MG63 (cell line): ENCODE measurements at regions not wholly inside any gene's neighbourhood (a gene's known extent, or its start where the extent isn't known, plus 50 kb on each side); places are given as distances from the start of the nearest gene placed in this dataset.

ENCODE experiments used
- DNase-seq: peaks from one replicate; pipeline ENCODE4 v3.0.0-alpha.2; 2020
- H3K27me3 ChIP-seq: fragments of 250-450 bp; sonication (Bioruptor Pico); 2 replicates; pipeline ENCODE4 v1.5.1; 2020; ENCODE audit warnings: mild to moderate bottlenecking, moderate library complexity
- H3K36me3 ChIP-seq: fragments of 250-450 bp; sonication (Bioruptor Pico); 2 replicates; pipeline ENCODE4 v1.5.1; 2020; ENCODE audit warnings: mild to moderate bottlenecking, moderate library complexity
- H3K4me3 ChIP-seq: fragments of 250-450 bp; sonication (Bioruptor Pico); 2 replicates; pipeline ENCODE4 v1.5.1; 2020; ENCODE audit warnings: mild to moderate bottlenecking, moderate library complexity
- H3K9me3 ChIP-seq: fragments of 250-450 bp; sonication (Bioruptor Pico); 2 replicates; pipeline ENCODE4 v1.5.1; 2020; ENCODE audit warnings: mild to moderate bottlenecking, moderate library complexity

DNA sequence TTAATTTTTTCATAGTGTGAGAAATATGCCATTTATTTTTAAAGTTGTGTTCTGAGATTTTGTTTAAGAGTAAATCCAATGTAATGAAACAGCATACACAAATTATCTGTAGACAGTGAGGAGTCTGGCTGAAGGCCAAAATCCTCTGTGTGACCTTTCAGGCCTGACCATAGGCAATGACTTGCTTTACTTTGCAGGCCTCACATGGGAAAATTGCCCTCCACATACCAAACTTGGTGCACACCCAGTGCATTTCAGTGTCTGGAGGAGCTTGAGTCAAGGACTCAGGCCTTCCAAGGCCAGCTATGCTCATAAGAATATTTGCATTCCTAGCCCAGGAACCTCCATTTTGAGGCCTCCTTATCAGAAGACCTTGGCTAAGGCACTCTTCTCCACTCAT lies 430.1 kb downstream of the GABRG1 start:
- Histone ChIP-seq H3K4me3 (no peak overlapping the region), H3K27me3 (no peaks in the 10 kb centered on the region), H3K9me3 (0 out of 2 replicates have a peak, but pooled peaks cover 2% of the 10 kb centered on the region), H3K36me3 (no peaks in the 10 kb centered on the region)
- DNase-seq, result peak; percentile 47

DNA sequence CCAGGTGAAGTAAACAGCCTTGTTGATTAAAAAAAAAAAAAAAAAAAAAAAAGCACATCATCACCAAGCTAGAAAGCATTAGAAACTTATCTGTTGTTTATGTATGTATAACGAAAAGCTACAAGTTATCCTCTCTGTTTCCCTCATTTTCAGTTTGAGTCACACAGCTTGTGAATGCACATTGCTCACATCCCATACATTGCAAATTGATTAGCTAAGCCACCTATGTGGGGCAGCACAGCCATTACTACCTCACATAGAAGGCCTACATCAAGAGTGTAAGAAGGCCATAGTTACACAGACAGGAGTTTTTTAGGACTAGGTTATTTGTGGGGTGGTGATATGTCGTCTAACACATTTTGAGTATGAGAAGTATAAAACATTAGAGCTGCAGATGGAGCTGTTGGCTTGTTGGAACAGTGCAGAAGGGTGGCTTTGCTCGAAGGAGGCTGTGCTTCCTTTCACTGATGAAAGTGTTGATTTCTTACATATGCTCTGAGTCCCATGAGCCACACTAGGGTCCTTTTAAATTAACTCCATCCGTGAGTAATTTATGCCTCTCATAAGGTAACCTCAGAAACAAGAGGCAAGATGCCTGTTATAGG lies 431.6 kb downstream of the GABRG1 start:
- H3K27me3 ChIP-seq, result no peaks in the 10 kb centered on the region

DNA sequence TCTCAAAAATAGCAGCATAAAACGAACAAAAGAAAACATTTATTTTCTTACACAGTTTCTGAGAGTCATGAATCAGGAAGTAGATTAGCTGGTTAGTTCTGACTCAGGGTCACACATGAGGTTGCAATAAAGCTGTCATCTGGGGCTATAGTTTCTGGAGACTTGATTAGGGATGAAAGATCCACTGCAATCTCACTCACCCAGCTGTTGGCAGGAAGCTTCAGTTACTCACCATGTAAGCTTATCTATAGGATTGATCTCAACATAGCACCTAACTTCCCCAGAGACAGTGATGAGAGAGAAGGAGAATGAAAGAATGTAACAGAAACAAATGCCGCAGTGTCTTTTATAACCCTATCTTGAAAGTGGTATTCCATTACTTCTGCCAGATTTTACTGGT lies 435.5 kb downstream of the GABRG1 start:
- H3K27me3 ChIP-seq, result no peaks in the 10 kb centered on the region
- no peak overlapping the region for H3K4me3 ChIP-seq
- no peaks in the 10 kb centered on the region for H3K36me3 ChIP-seq
- no peak for DNase-seq
- 0 out of 2 replicates have a peak, but pooled peaks cover 2% of the 10 kb centered on the region for H3K9me3 ChIP-seq

More for the DNA sequence above, 431.6 kb downstream of the GABRG1 start:
- Histone ChIP-seq H3K9me3 (0 out of 2 replicates have a peak, but pooled peaks cover 2% of the 10 kb centered on the region), H3K36me3 (no peaks in the 10 kb centered on the region), H3K4me3 (no peak overlapping the region)
- no peak for DNase-seq

DNA sequence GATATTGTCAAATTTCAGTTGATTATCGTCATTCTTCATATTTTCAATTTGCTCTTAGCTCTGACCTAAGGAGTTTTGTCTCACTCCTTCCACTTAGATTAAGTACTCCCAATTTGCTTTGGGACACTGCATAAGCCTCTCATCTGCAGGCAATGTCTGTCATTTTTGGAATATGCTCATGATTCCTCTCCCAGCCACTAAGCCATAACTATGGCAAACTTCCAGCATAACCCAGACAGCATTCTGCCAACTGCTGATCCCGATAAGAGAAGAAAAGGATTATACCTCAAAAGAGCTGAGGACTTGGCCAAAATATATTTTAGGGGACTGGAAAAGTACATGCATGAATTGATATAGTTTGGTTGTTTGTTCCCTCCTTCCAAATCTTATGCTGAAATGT lies 444.4 kb downstream of the GABRG1 start:
- H3K4me3 ChIP-seq, result no peak overlapping the region
- no peaks in the 10 kb centered on the region for H3K27me3 ChIP-seq
- DNase-seq, result no peak
- no peaks in the 10 kb centered on the region for H3K36me3 ChIP-seq
- H3K9me3 ChIP-seq, result peaks cover 2% of the 10 kb centered on the region; the same call in 1 of the 2 replicates

- no peak for DNase-seq
- Histone ChIP-seq H3K9me3 (no peaks in the 10 kb centered on the region), H3K27me3 (no peaks in the 10 kb centered on the region; the same call in 1 of the 2 replicates), H3K4me3 (no peak overlapping the region), H3K36me3 (no peaks in the 10 kb centered on the region)
These were observed 455.7 kb downstream of the GABRG1 start for GRCh38 chr4:45668128-45668527.

DNA sequence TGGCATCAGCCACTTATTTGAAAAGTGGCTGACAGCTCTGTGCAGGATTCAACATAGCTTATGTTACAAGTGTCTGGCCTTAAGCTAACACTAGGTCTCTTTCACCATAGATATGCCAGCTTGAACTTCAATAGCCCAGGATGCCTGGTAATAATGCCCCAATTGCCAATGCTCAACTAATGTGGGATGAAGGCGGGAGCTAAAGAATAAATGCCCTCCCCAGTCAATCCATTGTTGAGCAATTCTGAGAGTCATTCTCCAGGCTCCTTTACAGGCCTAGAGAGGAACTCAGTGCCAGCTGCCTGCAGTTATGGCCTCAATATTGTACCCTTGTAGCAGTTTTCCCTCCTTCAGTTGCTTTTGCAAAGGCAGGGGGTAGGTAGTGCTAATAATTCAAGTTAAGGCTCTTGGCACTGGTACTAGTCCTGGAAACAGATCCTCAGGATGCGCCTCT lies 460.2 kb downstream of the GABRG1 start:
- H3K9me3 ChIP-seq, result no peaks in the 10 kb centered on the region
- no peak overlapping the region for H3K4me3 ChIP-seq
- DNase-seq, result no peak

DNA sequence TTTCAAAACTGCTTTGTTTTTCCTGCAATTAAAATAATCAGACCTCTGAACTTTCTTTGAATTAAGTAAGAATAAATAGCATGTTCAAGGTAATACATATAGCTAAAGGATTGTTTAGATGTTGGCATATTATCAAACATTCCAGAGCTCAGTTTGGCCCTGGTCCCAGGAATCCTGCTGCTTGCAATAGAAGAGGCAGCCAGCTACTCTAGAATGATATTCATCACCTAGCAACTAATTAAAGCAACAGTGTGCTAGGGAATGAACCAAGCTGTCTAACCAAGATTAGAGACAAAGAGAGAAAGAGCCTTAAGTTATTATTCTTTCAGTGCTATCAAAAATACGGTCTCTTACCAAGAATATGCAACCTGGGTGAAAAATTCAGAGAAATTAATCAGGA lies 460.9 kb downstream of the GABRG1 start:
- peak; percentile 71 for DNase-seq
- H3K27me3 ChIP-seq, result no peaks in the 10 kb centered on the region; the same call in 1 of the 2 replicates
- H3K9me3 ChIP-seq, result no peaks in the 10 kb centered on the region

More for the DNA sequence above, 460.2 kb downstream of the GABRG1 start:
- H3K36me3 ChIP-seq, result no peaks in the 10 kb centered on the region
- no peaks in the 10 kb centered on the region; the same call in 1 of the 2 replicates for H3K27me3 ChIP-seq

GRCh38 chr4:45661893-45662292 lies 462.0 kb downstream of the GABRG1 start:
- Histone ChIP-seq H3K9me3 (no peaks in the 10 kb centered on the region), H3K4me3 (no peak overlapping the region), H3K27me3 (no peaks in the 10 kb centered on the region; the same call in 1 of the 2 replicates), H3K36me3 (no peaks in the 10 kb centered on the region)
- no peak for DNase-seq

More for the DNA sequence above, 460.9 kb downstream of the GABRG1 start:
- no peak overlapping the region for H3K4me3 ChIP-seq
- H3K36me3 ChIP-seq, result no peaks in the 10 kb centered on the region

GRCh38 chr4:45650545-45650944 lies 473.3 kb downstream of the GABRG1 start:
- H3K27me3 ChIP-seq, result no peaks in the 10 kb centered on the region
- no peak for DNase-seq
- H3K4me3 ChIP-seq, result no peak overlapping the region
- no peaks in the 10 kb centered on the region for H3K9me3 ChIP-seq
- H3K36me3 ChIP-seq, result no peaks in the 10 kb centered on the region

GRCh38 chr4:45648846-45649245 lies 475.0 kb downstream of the GABRG1 start:
- no peaks in the 10 kb centered on the region for H3K36me3 ChIP-seq
- no peak overlapping the region for H3K4me3 ChIP-seq

GRCh38 chr4:45647823-45648222 lies 476.0 kb downstream of the GABRG1 start:
- Histone ChIP-seq H3K4me3 (no peak overlapping the region), H3K9me3 (no peaks in the 10 kb centered on the region), H3K36me3 (no peaks in the 10 kb centered on the region), H3K27me3 (no peaks in the 10 kb centered on the region)
- DNase-seq, result no peak

More at GRCh38 chr4:45648846-45649245, 475.0 kb downstream of the GABRG1 start:
- Histone ChIP-seq H3K9me3 (no peaks in the 10 kb centered on the region), H3K27me3 (no peaks in the 10 kb centered on the region)
- DNase-seq, result no peak

DNA sequence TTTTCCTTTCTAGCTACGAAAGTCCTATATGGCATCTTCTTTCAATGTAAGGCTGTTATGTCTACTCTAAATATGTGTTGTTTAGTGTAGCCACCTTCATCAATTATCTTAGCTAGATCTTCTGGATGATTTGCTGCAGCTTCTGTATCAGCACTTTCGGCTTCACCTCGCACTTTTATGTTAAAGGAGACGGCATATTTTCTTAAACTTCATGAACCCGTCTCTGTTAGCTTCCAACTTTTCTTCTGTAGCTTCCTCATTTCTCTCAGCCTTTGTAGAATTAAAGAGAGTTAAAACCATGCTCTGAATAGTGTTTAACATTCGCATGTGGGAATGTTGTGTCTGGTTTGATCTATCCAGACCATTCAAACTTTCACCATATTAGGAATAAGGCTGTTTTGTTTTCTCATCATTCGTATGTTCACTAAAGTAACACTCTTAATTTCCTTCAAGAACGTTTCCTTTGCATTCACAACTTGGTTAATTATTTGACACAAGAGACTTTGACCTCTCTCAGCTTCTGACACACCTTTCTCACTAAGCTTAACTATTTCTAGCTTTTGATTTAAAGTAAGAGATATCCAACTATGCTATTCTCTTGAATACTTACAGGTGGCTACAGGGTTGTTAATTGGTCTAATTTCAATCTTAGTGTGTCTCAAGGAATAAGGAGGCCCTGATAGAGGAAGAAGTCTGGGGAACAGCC lies 476.8 kb downstream of the GABRG1 start:
- H3K4me3 ChIP-seq, result no peak overlapping the region
- H3K36me3 ChIP-seq, result no peaks in the 10 kb centered on the region
- DNase-seq, result no peak
- H3K9me3 ChIP-seq, result no peaks in the 10 kb centered on the region
- no peaks in the 10 kb centered on the region for H3K27me3 ChIP-seq

DNA sequence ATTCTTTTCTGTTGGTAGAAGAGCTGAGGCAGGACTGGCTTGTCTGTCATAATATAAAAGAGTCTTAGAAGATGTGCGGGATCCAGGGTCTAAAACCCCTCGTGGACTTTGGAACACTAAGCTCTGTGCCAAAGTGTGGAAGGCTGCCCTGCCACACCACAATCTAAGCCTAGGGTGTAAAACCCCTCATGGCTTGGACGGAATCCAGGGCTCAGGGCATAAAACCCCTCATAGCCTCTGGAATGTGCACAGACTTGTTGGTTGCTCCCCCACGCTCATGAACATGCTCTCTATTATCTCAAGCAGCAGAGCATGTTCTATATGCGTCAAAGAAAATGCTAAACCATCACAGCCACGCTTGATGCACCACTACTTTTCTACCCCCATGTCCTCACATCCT lies 483.6 kb downstream of the GABRG1 start:
- no peaks in the 10 kb centered on the region for H3K9me3 ChIP-seq
- H3K36me3 ChIP-seq, result no peaks in the 10 kb centered on the region
- DNase-seq, result no peak
- H3K27me3 ChIP-seq, result no peaks in the 10 kb centered on the region
- no peak overlapping the region for H3K4me3 ChIP-seq

DNA sequence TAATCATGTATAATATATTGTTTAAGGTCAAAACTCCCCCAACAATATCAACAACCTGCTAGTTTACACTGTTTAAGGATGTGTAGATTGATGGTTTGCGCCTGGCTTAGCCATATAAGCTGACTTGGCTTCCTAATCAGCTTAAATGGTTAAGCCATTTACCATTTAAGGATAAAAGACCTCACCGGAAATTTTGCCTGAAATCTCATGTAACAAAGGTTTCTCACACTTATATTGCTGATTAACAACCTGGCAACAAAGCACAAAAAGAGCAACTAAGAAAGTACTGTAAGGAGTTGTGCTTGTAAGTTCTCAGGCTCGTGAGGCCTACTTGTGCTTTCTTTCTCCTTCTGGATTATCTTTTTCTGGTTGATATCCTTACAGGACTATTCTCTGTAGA lies 485.2 kb downstream of the GABRG1 start:
- Histone ChIP-seq H3K4me3 (no peak overlapping the region), H3K9me3 (no peaks in the 10 kb centered on the region), H3K36me3 (no peaks in the 10 kb centered on the region), H3K27me3 (no peaks in the 10 kb centered on the region)
- DNase-seq, result no peak

- Histone ChIP-seq H3K4me3 (no peak overlapping the region), H3K9me3 (no peaks in the 10 kb centered on the region), H3K36me3 (no peaks in the 10 kb centered on the region), H3K27me3 (no peaks in the 10 kb centered on the region)
- DNase-seq, result no peak
These were observed 487.7 kb downstream of the GABRG1 start for GRCh38 chr4:45636175-45636574.

GRCh38 chr4:45629717-45630116 lies 494.1 kb downstream of the GABRG1 start:
- Histone ChIP-seq H3K9me3 (no peaks in the 10 kb centered on the region), H3K4me3 (no peak overlapping the region), H3K27me3 (no peaks in the 10 kb centered on the region), H3K36me3 (no peaks in the 10 kb centered on the region)
- no peak for DNase-seq

- no peaks in the 10 kb centered on the region for H3K9me3 ChIP-seq
- H3K27me3 ChIP-seq, result no peaks in the 10 kb centered on the region
- DNase-seq, result no peak
- no peaks in the 10 kb centered on the region for H3K36me3 ChIP-seq
- no peak overlapping the region for H3K4me3 ChIP-seq
These were observed 501.9 kb downstream of the GABRG1 start for GRCh38 chr4:45621971-45622370.

- no peaks in the 10 kb centered on the region for H3K27me3 ChIP-seq
- DNase-seq, result no peak
- no peaks in the 10 kb centered on the region for H3K36me3 ChIP-seq
- no peaks in the 10 kb centered on the region for H3K9me3 ChIP-seq
- no peak overlapping the region for H3K4me3 ChIP-seq
These were observed 503.0 kb downstream of the GABRG1 start for GRCh38 chr4:45620808-45621207.
